ENCODE measurements at regions not wholly inside any gene's neighbourhood (a gene's known extent, or its start where the extent isn't known, plus 50 kb on each side); places are given as distances from the start of the nearest gene placed in this dataset.

DNA sequence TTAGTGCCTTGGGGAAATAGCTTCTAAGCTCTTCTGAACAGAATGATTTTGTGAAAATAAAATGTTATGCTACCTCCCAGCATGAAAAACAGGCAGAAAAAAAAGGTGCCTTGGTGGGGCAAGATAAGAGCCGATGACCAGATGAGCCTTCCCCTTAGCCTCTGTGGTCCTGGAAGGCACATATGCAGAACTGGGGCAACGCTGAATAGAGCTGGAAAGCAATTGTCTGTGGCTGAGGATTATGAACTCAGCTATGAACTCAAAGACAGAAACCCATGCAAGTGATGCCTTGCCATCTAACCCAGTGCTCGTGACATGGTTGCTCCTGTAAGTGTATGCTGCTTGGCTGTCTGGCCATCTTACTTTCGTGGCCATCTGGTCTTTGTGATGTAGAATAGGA is 128.5 kb upstream of the FRMD6 start:
- FAIRE-seq (no peak), DNase-seq (ENCODE audit: low read depth in 1 of 2, low spot score in 2 of 2) (no peak)
- no peaks in the 10 kb centered on the region for H3K9me3 ChIP-seq (ENCODE audit: insufficient read depth in 2 of 2, low read depth in 1 of 2, low read length in 1 of 2)
- no peak overlapping the region for H2BK120ac ChIP-seq (replicated peaks; ENCODE audit: low read depth, low read length)
- no peaks in the 10 kb centered on the region for H4K20me1 ChIP-seq (replicated peaks in 1 of 2; ENCODE audit: control insufficient read depth in 1 of 2, insufficient read depth in 2 of 2, low read length in 2 of 2)
- no peak overlapping the region for H3K27ac ChIP-seq (ENCODE audit: low read depth, low read length)
- H2BK5ac ChIP-seq (ENCODE audit: low read depth, low read length): no peak overlapping the region
- H3K14ac ChIP-seq (ENCODE audit: insufficient read length): no peak overlapping the region
- no peaks in the 10 kb centered on the region; the same call in 1 of the 2 replicates for H3K23me2 ChIP-seq (ENCODE audit: low read depth, low read length)
- POLR2A ChIA-PET (ENCODE audit: partially characterized antibody): no interaction called here
- no peak overlapping the region for H3K9ac ChIP-seq (replicated peaks in 1 of 4; ENCODE audit: extremely low read depth in 1 of 4, low read depth in 3 of 4, low read length in 3 of 4)
- no peak overlapping the region for H3K23ac ChIP-seq (ENCODE audit: insufficient read length)
- H3K36me3 ChIP-seq (ENCODE audit: control insufficient read depth in 2 of 4, insufficient read depth in 4 of 4, low read length in 3 of 4): no peaks in the 10 kb centered on the region
- H2AK5ac ChIP-seq (ENCODE audit: low read depth, low read length): no peak overlapping the region
- no peak overlapping the region for H3K4me3 ChIP-seq (ENCODE audit: extremely low read depth in 1 of 4, insufficient read depth in 2 of 4, low read depth in 3 of 4, low read length in 4 of 4)
- H3K79me1 ChIP-seq (ENCODE audit: low read depth, low read length): no peaks in the 10 kb centered on the region
- CTCF ChIA-PET (ENCODE audit: partially characterized antibody): no interaction called here
- no peaks in the 10 kb centered on the region for H3K79me2 ChIP-seq (ENCODE audit: control insufficient read depth in 1 of 2, insufficient read depth in 2 of 2, low read length in 2 of 2)
- H3K56ac ChIP-seq (replicated peaks; ENCODE audit: insufficient read length, low read depth, low read length): no peak overlapping the region
- no peak overlapping the region for H4K5ac ChIP-seq (ENCODE audit: insufficient read length, low read depth, low read length)
- peaks cover 0 to 3% (median 2%) of the 10 kb centered on the region in 4 experiments; a peak in 2 of 7 replicates for H3K4me1 ChIP-seq (replicated peaks in 1 of 4; ENCODE audit: control insufficient read depth in 3 of 4, insufficient read depth in 4 of 4, low read length in 3 of 4)
- no peak overlapping the region for H2BK20ac ChIP-seq (ENCODE audit: low read length)
- H2BK15ac ChIP-seq (ENCODE audit: low read length): no peak overlapping the region
- no peak overlapping the region for H2BK12ac ChIP-seq (ENCODE audit: low read depth, low read length)
- no peak overlapping the region for H4K8ac ChIP-seq (ENCODE audit: extremely low read depth, insufficient read depth, low read length)
- H2AFZ ChIP-seq (ENCODE audit: low read length): peak overlapping the region; percentile 73
- H3K4ac ChIP-seq (replicated peaks; ENCODE audit: insufficient read length, low read depth, low read length): peak overlapping the region; percentile 19
- H3K4me2 ChIP-seq (ENCODE audit: insufficient read depth in 1 of 2, low read depth in 2 of 2, low read length in 2 of 2): peak overlapping the region in 1 of 2 experiments; percentile 22; a peak in 1 of 4 replicates
- no peak overlapping the region for H4K91ac ChIP-seq (replicated peaks; ENCODE audit: insufficient read length, low read length)
- H3K18ac ChIP-seq (ENCODE audit: extremely low read depth, low read length): no peak overlapping the region
- 88% methylated on average over 4 of the region's 4 CpGs; no CpG with 5 or more reads in 1 of the 2 experiments for WGBS, 2 experiments (ENCODE audit: extremely low coverage in 1 of 2, insufficient coverage in 1 of 2, insufficient read length in 1 of 2, insufficient replicate concordance in 2 of 2, low coverage in 1 of 2, low lambda C conversion rate in 2 of 2, missing lambda C conversion rate in 1 of 2)
- H3K27me3 ChIP-seq (replicated peaks in 1 of 4; ENCODE audit: control insufficient read depth in 3 of 4, extremely low read depth in 1 of 4, insufficient read depth in 3 of 4, low read length in 3 of 4): 0 out of 7 replicates have a peak, but pooled peaks cover 0 to under 1% (median 0%) of the 10 kb centered on the region in 4 experiments
- TF ChIP-seq, protein P1, sequence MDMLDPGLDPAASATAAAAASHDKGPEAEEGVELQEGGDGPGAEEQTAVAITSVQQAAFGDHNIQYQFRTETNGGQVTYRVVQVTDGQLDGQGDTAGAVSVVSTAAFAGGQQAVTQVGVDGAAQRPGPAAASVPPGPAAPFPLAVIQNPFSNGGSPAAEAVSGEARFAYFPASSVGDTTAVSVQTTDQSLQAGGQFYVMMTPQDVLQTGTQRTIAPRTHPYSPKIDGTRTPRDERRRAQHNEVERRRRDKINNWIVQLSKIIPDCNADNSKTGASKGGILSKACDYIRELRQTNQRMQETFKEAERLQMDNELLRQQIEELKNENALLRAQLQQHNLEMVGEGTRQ (IDR thresholded peaks at IDR 0.05; ENCODE audit: low read length): no peak
- TF ChIP-seq CTBP2 (IDR thresholded peaks at IDR 0.05; ENCODE audit: borderline replicate concordance, insufficient read depth, insufficient read length, low read length) (no peak), BCL11A (IDR thresholded peaks at IDR 0.05; ENCODE audit: low read depth in 2 of 2, low read length in 2 of 2) (no peak), TBP (IDR thresholded peaks at IDR 0.05; ENCODE audit: low read depth, low read length) (no peak), TCF12 (IDR thresholded peaks at IDR 0.05; ENCODE audit: low read depth, low read length) (no peak), CREB1 (IDR thresholded peaks at IDR 0.05) (no peak), SIRT6 (IDR thresholded peaks at IDR 0.05; ENCODE audit: low read length) (no peak), RBBP5 (IDR thresholded peaks at IDR 0.05; ENCODE audit: borderline replicate concordance, low read depth, low read length) (no peak), FOSL1 (IDR thresholded peaks at IDR 0.05; ENCODE audit: insufficient read depth, low read depth, low read length) (no peak), POLR2AphosphoS5 (IDR thresholded peaks at IDR 0.05; ENCODE audit: low read depth, low read length) (no peak), RXRA (IDR thresholded peaks at IDR 0.05; ENCODE audit: insufficient read depth, low read depth, low read length) (no peak), HDAC6 (IDR thresholded peaks at IDR 0.05; ENCODE audit: low read depth, low read length) (no peak)
- TF ChIP-seq, protein P2, sequence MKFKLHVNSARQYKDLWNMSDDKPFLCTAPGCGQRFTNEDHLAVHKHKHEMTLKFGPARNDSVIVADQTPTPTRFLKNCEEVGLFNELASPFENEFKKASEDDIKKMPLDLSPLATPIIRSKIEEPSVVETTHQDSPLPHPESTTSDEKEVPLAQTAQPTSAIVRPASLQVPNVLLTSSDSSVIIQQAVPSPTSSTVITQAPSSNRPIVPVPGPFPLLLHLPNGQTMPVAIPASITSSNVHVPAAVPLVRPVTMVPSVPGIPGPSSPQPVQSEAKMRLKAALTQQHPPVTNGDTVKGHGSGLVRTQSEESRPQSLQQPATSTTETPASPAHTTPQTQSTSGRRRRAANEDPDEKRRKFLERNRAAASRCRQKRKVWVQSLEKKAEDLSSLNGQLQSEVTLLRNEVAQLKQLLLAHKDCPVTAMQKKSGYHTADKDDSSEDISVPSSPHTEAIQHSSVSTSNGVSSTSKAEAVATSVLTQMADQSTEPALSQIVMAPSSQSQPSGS (IDR thresholded peaks at IDR 0.05; ENCODE audit: low read length): no peak

All from H1 (cell line).